ENCODE measurements at regions not wholly inside any gene's neighbourhood (a gene's known extent, or its start where the extent isn't known, plus 50 kb on each side); places are given as distances from the start of the nearest gene placed in this dataset.
A peak's percentile ranks its signal among the peaks of the same experiment; 100 is the strongest.

DNA sequence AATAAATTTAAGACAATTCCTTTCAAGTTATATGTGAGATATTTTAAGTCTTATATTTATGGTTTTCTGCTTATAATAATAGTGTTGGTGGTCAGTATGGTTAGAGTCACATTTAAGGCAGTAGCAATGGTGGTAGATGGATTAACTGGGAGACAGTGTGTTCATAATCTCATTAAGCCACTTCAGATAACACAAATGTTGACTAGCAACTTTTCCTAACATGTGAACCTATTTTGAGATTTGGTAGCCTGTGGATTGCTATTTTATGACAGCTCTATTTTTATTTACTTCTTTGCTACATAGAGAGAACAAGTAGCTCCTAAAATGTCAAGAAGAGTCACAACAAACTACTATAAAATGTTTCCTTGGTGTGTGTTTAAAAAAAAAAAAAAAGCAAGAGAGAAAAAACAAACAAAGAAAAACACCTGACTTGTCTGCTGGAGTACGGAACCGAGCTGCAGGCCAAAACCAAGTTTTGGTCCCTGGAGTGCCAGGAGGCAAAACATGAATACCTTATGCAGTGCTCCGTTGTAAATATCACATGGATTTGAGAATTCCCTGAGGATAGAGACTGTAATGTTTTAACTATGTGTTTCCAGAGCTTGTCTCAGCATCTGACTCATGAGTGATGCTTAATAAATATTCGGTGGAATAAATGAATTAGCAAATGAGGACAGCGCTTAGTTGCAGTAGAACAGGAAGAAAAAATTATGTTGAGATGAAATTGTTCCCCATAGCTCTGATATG is 457.1 kb upstream of the ROBO2 start:
- TF ChIP-seq, protein P1, sequence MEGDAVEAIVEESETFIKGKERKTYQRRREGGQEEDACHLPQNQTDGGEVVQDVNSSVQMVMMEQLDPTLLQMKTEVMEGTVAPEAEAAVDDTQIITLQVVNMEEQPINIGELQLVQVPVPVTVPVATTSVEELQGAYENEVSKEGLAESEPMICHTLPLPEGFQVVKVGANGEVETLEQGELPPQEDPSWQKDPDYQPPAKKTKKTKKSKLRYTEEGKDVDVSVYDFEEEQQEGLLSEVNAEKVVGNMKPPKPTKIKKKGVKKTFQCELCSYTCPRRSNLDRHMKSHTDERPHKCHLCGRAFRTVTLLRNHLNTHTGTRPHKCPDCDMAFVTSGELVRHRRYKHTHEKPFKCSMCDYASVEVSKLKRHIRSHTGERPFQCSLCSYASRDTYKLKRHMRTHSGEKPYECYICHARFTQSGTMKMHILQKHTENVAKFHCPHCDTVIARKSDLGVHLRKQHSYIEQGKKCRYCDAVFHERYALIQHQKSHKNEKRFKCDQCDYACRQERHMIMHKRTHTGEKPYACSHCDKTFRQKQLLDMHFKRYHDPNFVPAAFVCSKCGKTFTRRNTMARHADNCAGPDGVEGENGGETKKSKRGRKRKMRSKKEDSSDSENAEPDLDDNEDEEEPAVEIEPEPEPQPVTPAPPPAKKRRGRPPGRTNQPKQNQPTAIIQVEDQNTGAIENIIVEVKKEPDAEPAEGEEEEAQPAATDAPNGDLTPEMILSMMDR (IDR thresholded peaks at IDR 0.05; ENCODE audit: unreplicated experiment): no peak
- Mint-ChIP-seq H3K4me3 (ENCODE audit: unreplicated experiment) (no peak overlapping the region), H3K27me3 (ENCODE audit: unreplicated experiment) (no peaks in the 10 kb centered on the region), H3K9me3 (ENCODE audit: unreplicated experiment) (no peaks in the 10 kb centered on the region), H3K4me1 (ENCODE audit: unreplicated experiment) (no peaks in the 10 kb centered on the region), H3K27ac (ENCODE audit: unreplicated experiment) (no peak overlapping the region), H3K36me3 (ENCODE audit: low read depth, unreplicated experiment) (no peaks in the 10 kb centered on the region)
- no peak for DNase-seq (ENCODE audit: low spot score)

DNA sequence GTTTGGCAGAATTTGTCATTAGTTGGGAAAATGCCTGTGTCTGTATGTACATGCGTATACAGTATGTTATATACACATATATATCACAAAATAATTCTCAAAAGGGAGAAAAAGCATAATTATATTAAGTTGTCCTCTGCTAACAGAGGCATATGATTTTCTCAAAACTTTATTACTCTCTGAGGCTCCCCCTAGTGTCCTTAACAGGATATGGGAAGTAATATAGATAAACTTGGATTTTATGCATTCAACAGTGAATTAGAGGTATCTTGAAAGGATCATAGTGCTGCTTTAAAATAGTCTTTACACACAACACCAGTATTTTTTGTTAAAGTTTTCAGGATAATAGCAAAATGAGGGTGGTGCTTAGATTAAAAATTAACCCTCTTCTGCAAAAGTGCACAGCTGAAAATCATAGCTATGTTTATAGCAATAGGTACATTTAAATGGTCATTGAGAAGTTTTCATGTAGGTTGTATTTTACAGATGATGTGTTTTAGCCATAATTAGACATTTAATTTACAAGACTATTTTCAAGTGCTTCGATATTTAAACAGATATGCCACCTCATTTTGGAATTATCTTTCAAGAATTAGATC is 454.0 kb upstream of the ROBO2 start:
- H3K9me3 Mint-ChIP-seq (ENCODE audit: unreplicated experiment): no peaks in the 10 kb centered on the region
- H3K4me1 Mint-ChIP-seq (ENCODE audit: unreplicated experiment): no peaks in the 10 kb centered on the region
- no peaks in the 10 kb centered on the region for H3K36me3 Mint-ChIP-seq (ENCODE audit: low read depth, unreplicated experiment)
- no peaks in the 10 kb centered on the region for H3K27me3 Mint-ChIP-seq (ENCODE audit: unreplicated experiment)
- no peak overlapping the region for H3K27ac Mint-ChIP-seq (ENCODE audit: unreplicated experiment)
- no peak for DNase-seq (ENCODE audit: low spot score)
- TF ChIP-seq, protein P1 (IDR thresholded peaks at IDR 0.05; ENCODE audit: unreplicated experiment): peak; percentile 78
- H3K4me3 Mint-ChIP-seq (ENCODE audit: unreplicated experiment): no peak overlapping the region

DNA sequence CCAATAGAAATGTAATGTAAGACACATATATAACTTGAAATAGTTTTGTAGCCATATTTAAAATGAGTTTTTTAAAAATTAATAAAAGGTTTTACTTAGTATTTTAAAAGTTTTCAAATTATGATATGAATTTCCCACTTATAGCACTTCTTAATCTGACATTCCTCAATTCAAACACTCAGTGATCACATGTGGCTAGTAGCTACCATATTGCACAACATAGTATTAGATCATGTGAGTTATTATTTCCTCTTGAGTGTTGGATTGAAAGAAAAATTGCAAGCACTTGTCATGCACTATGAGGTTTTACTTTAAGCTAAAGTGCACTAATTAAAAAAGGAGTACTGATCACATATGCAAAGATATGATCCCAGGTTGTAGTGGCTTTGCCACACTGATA is 453.4 kb upstream of the ROBO2 start:
- H3K27me3 Mint-ChIP-seq (ENCODE audit: unreplicated experiment): no peaks in the 10 kb centered on the region
- no peaks in the 10 kb centered on the region for H3K4me1 Mint-ChIP-seq (ENCODE audit: unreplicated experiment)
- H3K9me3 Mint-ChIP-seq (ENCODE audit: unreplicated experiment): no peaks in the 10 kb centered on the region
- DNase-seq (ENCODE audit: low spot score): no peak
- H3K4me3 Mint-ChIP-seq (ENCODE audit: unreplicated experiment): no peak overlapping the region
- TF ChIP-seq, protein P1 (IDR thresholded peaks at IDR 0.05; ENCODE audit: unreplicated experiment): no peak
- H3K36me3 Mint-ChIP-seq (ENCODE audit: low read depth, unreplicated experiment): no peaks in the 10 kb centered on the region
- H3K27ac Mint-ChIP-seq (ENCODE audit: unreplicated experiment): no peak overlapping the region

DNA sequence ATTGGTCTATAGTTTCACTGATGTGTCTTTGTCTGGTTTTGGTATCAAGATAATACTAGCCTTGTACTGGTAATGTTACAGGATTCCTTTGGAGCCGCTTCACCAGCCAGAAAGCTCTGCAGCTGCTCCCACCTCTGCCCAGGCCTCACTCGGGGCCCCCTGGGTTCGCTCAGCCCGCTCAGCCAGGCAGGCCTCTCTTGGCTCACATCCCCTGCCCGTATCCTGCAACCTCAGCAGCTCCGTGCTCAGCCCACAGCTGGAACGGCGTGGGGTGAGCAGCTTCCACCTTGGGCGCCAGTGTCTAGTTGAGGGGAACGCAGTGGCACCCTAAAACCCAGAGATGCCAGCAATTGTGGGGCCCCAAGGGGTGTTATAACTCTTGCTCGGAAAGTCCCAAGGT is 429.7 kb upstream of the ROBO2 start:
- no peaks in the 10 kb centered on the region for H3K27me3 Mint-ChIP-seq (ENCODE audit: unreplicated experiment)
- no peak for DNase-seq (ENCODE audit: low spot score)
- no peaks in the 10 kb centered on the region for H3K4me1 Mint-ChIP-seq (ENCODE audit: unreplicated experiment)
- H3K9me3 Mint-ChIP-seq (ENCODE audit: unreplicated experiment): no peaks in the 10 kb centered on the region
- TF ChIP-seq, protein P1 (IDR thresholded peaks at IDR 0.05; ENCODE audit: unreplicated experiment): no peak
- H3K4me3 Mint-ChIP-seq (ENCODE audit: unreplicated experiment): no peak overlapping the region
- no peaks in the 10 kb centered on the region for H3K36me3 Mint-ChIP-seq (ENCODE audit: low read depth, unreplicated experiment)
- H3K27ac Mint-ChIP-seq (ENCODE audit: unreplicated experiment): no peak overlapping the region

DNA sequence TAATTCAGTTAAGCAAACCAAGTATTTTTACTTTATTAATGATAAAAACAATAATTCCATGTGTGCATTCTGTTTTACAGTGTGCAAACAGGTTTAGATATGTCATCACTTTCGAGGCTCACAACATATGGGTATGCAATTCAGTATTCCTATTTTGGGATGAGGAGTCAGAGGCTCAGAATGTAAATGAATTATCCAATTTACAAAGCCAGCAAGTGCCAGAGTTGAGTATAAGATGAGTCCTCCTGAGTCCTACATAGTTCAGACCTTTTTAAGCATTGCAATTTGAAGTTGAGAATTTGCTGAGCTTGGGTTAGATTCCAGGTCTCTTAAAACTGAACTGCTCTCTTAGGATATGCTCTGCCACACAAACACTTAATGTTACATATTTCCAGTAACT is 424.2 kb upstream of the ROBO2 start:
- Mint-ChIP-seq H3K4me1 (ENCODE audit: unreplicated experiment) (no peaks in the 10 kb centered on the region), H3K4me3 (ENCODE audit: unreplicated experiment) (no peak overlapping the region), H3K27ac (ENCODE audit: unreplicated experiment) (no peak overlapping the region), H3K36me3 (ENCODE audit: low read depth, unreplicated experiment) (no peaks in the 10 kb centered on the region), H3K27me3 (ENCODE audit: unreplicated experiment) (no peaks in the 10 kb centered on the region), H3K9me3 (ENCODE audit: unreplicated experiment) (no peaks in the 10 kb centered on the region)
- TF ChIP-seq, protein P1 (IDR thresholded peaks at IDR 0.05; ENCODE audit: unreplicated experiment): no peak
- DNase-seq (ENCODE audit: low spot score): no peak

All from endothelial cell (in vitro differentiated cells).